Astrocyte of the cerebellum (primary cell): ENCODE measurements at regions not wholly inside any gene's neighbourhood (a gene's known extent, or its start where the extent isn't known, plus 50 kb on each side); places are given as distances from the start of the nearest gene placed in this dataset.

Experiments used
- DNase-seq: peaks from one replicate; pipeline ENCODE4 v3.0.0-alpha.2; 2011; ENCODE audit warnings: low read depth
- H3K4me3 ChIP-seq: 2 replicates; pipeline ENCODE4 v1.5.1; 2011; ENCODE audit warnings: mild to moderate bottlenecking, low read depth, low read length, moderate library complexity
- in situ Hi-C: cut with HindIII; loops from 2 replicates; pipeline ENCODE4 v1.10.0; 2017; ENCODE audit warnings: low sequenced_read_pairs
- TF ChIP-seq, protein P1 (sequence below): IDR thresholded peaks from 2 replicates; pipeline ENCODE4 v1.5.1; 2012; ENCODE audit warnings: low read length, low read depth, moderate library complexity, mild to moderate bottlenecking; ENCODE audit errors: missing control alignments

DNA sequence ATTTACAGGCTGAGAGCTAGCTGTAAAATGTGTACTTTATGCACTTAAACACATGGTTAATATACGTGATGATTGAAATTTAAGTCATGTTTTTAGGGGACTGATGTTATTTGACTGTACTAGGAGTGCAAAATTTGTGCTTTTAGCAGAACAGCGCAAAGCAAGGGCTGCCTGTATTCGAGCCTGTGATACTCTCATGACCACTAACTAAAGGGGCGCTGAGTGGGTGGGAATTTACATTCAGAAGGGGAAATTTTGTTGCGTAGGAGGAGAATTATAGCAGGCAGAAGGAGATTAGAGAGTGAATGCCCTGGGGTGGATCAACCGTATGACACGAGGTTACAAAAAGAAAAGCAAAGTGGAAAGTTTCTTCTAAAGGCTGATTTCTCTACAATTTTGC, 271.8 kb upstream of the HTR2A start:
- no peak for DNase-seq
- H3K4me3 ChIP-seq, result no peak overlapping the region
- TF ChIP-seq, protein P1, sequence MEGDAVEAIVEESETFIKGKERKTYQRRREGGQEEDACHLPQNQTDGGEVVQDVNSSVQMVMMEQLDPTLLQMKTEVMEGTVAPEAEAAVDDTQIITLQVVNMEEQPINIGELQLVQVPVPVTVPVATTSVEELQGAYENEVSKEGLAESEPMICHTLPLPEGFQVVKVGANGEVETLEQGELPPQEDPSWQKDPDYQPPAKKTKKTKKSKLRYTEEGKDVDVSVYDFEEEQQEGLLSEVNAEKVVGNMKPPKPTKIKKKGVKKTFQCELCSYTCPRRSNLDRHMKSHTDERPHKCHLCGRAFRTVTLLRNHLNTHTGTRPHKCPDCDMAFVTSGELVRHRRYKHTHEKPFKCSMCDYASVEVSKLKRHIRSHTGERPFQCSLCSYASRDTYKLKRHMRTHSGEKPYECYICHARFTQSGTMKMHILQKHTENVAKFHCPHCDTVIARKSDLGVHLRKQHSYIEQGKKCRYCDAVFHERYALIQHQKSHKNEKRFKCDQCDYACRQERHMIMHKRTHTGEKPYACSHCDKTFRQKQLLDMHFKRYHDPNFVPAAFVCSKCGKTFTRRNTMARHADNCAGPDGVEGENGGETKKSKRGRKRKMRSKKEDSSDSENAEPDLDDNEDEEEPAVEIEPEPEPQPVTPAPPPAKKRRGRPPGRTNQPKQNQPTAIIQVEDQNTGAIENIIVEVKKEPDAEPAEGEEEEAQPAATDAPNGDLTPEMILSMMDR, result no peak
- in situ Hi-C loops, result no loop called here

DNA sequence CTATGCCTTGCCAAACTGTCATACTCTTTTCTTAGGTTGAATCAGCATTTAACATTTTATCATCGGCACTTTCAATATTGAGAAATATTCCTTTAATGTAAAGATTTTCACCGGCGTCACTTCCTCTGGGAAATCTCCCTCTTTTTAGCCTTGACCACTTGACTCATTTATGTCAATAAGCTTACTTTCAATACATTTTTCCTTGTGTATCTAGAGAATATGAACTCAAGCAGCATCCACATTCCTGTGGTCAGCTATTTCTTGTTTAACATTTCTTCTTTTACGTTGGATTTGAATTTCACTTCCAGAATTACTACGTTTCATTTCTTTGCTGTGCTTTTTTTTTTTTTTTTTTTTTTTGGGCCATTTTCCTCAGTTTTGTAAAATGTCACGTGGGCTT, 271.2 kb upstream of the HTR2A start:
- DNase-seq, result peak; percentile 39
- no peak overlapping the region for H3K4me3 ChIP-seq
- in situ Hi-C loops, result no loop called here
- TF ChIP-seq, protein P1, result no peak

DNA sequence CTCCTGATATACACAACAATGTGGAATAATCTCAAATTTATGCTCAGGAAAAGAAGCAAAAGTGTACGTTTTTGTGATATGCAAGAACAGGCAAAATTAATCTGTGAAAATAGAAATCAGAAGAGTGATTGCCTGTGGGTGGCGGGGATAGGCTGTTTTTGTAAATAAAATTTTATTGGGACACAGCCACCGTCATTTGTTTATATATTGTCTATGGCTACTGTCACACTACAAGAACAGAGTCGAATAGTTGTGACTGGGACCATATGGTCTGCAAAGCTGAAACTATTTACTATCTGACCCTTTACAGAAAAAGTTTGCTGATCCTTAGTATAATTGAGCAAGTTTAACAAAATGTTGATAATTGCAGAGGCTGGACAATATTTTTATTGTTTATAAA, 269.5 kb upstream of the HTR2A start:
- TF ChIP-seq, protein P1, result no peak
- DNase-seq, result no peak
- no peak overlapping the region for H3K4me3 ChIP-seq
- in situ Hi-C loops, result no loop called here

DNA sequence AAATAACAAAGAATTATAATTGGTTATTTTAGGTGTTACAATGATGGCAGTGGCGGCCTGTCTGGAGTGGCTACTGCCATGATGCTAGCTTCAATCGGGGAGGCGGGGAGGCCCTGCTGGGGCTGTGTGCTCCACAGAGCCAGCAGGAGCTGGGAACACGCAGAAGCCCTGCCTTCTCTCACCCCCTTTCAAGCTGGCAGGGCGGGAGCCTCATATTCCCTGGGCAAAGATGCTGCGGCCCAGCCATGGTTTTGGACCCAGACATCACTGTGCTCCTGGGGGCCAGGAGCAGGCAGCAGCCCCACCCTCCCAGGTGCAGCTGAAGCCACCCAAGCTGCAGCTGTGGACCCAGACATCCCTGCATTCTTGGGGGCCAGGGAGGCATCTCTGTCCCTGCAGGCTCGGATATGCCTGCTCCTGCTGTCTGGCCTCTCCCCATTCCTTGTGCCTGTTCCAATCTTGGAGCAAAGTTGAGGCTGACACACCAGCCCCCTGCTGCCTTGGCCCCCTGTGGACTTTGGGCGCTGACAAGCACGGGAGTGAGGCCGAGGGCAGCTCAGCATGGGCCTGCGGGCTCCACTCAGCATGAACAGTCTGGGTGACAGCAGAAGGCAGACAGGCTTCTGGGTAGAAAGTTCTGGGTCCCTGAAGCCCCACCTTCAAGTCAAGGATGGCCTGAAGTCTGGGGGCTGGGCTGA, 263.1 kb upstream of the HTR2A start:
- no peak overlapping the region for H3K4me3 ChIP-seq
- in situ Hi-C loops, result no loop called here
- no peak for DNase-seq
- TF ChIP-seq, protein P1, result no peak

DNA sequence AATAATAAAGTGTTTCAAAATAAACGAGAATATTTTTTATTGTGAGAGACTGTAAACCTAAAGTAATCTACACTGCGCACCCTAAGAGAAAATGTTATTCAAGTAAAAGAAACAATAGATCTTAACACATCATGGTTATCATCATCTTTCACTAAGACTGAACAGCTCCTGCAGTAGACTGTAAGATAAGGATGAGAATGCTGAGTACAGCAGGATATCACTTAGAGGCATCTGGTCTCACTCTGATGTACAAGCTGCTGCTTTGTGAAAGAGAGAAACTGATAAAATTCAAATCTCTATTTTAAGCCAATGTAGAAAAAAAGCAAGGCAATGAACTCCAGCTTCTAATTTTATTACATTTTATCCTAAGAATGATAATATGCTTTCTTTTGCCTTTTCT, 261.7 kb upstream of the HTR2A start:
- DNase-seq, result no peak
- in situ Hi-C loops, result no loop called here

DNA sequence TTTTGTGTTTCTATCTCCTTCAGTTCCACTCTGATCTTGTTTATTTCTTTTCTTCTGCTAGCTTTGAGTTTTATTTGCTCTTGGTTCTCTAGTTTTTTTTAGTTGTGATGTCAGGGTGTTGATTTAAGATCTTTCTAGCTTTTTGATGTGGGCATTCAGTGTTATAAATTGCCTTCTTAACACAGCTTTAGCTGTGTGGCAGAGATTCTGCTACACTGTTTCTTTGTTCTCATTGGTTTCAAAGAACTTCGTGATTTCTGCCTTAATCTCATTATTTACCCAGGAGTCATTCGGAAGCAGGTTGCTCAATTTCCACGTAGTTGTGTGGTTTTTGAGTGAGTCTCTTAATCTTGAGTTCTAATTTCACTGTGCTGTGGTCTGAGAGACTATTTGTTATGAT, 251.7 kb upstream of the HTR2A start:
- H3K4me3 ChIP-seq, result no peak overlapping the region
- no peak for DNase-seq
- in situ Hi-C loops, result no loop called here
- TF ChIP-seq, protein P1, result no peak

More for the DNA sequence above, 261.7 kb upstream of the HTR2A start:
- no peak overlapping the region for H3K4me3 ChIP-seq
- TF ChIP-seq, protein P1, result no peak

DNA sequence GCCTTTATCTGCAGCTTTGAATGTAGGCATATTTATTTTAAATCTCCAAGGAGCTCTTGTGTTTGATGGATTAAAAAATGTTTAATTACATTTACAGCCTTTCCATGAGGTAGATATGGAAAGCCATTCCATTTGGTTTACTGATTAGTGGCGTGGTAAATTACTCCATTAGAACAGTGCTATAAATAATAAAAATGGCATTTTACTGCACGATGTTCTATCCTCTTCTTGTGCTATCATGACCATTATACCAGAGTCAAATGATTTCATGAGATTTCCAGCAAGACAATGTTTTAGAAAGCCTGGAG, 250.9 kb upstream of the HTR2A start:
- in situ Hi-C loops, result no loop called here
- no peak overlapping the region for H3K4me3 ChIP-seq
- TF ChIP-seq, protein P1, result no peak
- no peak for DNase-seq
